ENCODE measurements at regions not wholly inside any gene's neighbourhood (a gene's known extent, or its start where the extent isn't known, plus 50 kb on each side); places are given as distances from the start of the nearest gene placed in this dataset.

GRCh38 chr13:73945871-73946270, 188.3 kb downstream of the KLF12 start:
- TF ChIP-seq, protein P1, sequence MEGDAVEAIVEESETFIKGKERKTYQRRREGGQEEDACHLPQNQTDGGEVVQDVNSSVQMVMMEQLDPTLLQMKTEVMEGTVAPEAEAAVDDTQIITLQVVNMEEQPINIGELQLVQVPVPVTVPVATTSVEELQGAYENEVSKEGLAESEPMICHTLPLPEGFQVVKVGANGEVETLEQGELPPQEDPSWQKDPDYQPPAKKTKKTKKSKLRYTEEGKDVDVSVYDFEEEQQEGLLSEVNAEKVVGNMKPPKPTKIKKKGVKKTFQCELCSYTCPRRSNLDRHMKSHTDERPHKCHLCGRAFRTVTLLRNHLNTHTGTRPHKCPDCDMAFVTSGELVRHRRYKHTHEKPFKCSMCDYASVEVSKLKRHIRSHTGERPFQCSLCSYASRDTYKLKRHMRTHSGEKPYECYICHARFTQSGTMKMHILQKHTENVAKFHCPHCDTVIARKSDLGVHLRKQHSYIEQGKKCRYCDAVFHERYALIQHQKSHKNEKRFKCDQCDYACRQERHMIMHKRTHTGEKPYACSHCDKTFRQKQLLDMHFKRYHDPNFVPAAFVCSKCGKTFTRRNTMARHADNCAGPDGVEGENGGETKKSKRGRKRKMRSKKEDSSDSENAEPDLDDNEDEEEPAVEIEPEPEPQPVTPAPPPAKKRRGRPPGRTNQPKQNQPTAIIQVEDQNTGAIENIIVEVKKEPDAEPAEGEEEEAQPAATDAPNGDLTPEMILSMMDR (conservative IDR thresholded peaks at IDR 0.05 in 1 of 2, IDR thresholded peaks at IDR 0.05 in 1 of 2; ENCODE audit: extremely low read depth in 1 of 2, insufficient read depth in 1 of 2, low read depth in 1 of 2, low read length in 2 of 2), result no peak
- no peak for TF ChIP-seq EZH2 (IDR thresholded peaks at IDR 0.05; ENCODE audit: borderline replicate concordance, low read length)

Measured in mammary epithelial cell (primary cell).